Osteoblast (primary cell): ENCODE measurements at regions not wholly inside any gene's neighbourhood (a gene's known extent, or its start where the extent isn't known, plus 50 kb on each side); places are given as distances from the start of the nearest gene placed in this dataset.

ENCODE experiments used
- DNase-seq: peaks from one replicate; pipeline ENCODE4 v3.0.0; 2011; ENCODE audit warnings: low spot score, mixed read lengths; ENCODE audit not compliant: insufficient read length; ENCODE audit errors: missing footprints
- H2AFZ ChIP-seq: 2 replicates; pipeline ENCODE4 v1.6.0; 2011; ENCODE audit warnings: mild to moderate bottlenecking, low read length
- H3K27ac ChIP-seq: 2 replicates; pipeline ENCODE4 v1.5.1; 2011; ENCODE audit warnings: mild to moderate bottlenecking, low read depth, low read length, moderate library complexity
- H3K27me3 ChIP-seq: 2 replicates; pipeline ENCODE4 v1.6.0; 2012; ENCODE audit warnings: mild to moderate bottlenecking, control low read depth, inconsistent platforms, low read length, moderate library complexity; ENCODE audit not compliant: insufficient read depth
- H3K36me3 ChIP-seq: 2 replicates; pipeline ENCODE4 v1.5.1; 2011; ENCODE audit warnings: mild to moderate bottlenecking, low read length, control low read depth, moderate library complexity; ENCODE audit not compliant: insufficient read depth
- H3K4me1 ChIP-seq: 2 replicates; pipeline ENCODE4 v1.5.1; 2011; ENCODE audit warnings: mild to moderate bottlenecking, low read length, control low read depth, moderate library complexity; ENCODE audit not compliant: insufficient read depth
- H3K4me2 ChIP-seq: 2 replicates; pipeline ENCODE4 v1.6.0; 2011; ENCODE audit warnings: mild to moderate bottlenecking, low read length; ENCODE audit not compliant: insufficient read depth
- H3K4me3 ChIP-seq: fragments of 200-600 bp; sonication (generic); 3 replicates; pipeline ENCODE4 v1.5.1; 2012; ENCODE audit warnings: mild to moderate bottlenecking, low read length, inconsistent platforms; ENCODE audit not compliant: insufficient read depth
- H3K79me2 ChIP-seq: 2 replicates; pipeline ENCODE4 v1.6.0; 2012; ENCODE audit warnings: mild to moderate bottlenecking, low read length, control low read depth, inconsistent platforms; ENCODE audit not compliant: insufficient read depth
- H3K9me3 ChIP-seq: 2 replicates; pipeline ENCODE4 v1.5.1; 2011; ENCODE audit warnings: low read depth, low read length, control low read depth
- H4K20me1 ChIP-seq: 2 replicates; pipeline ENCODE4 v1.6.0; 2012; ENCODE audit warnings: mild to moderate bottlenecking, low read length, control low read depth; ENCODE audit not compliant: insufficient read depth
- TF ChIP-seq, protein P1 (sequence below): IDR thresholded peaks from 2 replicates; pipeline ENCODE4 v1.5.1; 2011; ENCODE audit warnings: mild to moderate bottlenecking, low read depth, low read length, moderate library complexity; ENCODE audit errors: extremely low read depth

DNA sequence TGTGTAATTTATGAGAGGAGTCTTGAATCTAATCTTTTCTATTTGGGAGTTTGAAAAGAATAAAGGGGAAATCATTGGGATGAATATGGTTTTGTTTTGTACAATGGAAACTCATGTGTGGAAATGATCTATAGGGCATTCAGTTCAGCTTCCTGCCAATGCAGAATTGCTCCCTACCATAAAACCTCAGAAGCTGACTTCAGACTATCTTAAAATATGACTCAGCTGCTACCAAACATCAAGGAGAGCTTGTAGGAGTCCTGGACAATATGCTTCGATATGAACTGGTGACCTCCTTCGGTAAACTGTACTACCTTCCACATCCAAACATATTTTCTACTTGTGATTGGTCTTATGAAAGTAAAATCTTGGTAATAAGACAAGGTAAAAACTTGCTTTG lies 160.6 kb downstream of the CAPZA3 start:
- DNase-seq = peak; percentile 13
- no peaks in the 10 kb centered on the region for H3K9me3 ChIP-seq
- no peaks in the 10 kb centered on the region for H4K20me1 ChIP-seq
- no peaks in the 10 kb centered on the region for H3K27me3 ChIP-seq
- no peak overlapping the region for H3K27ac ChIP-seq
- no peak overlapping the region for H3K4me3 ChIP-seq
- TF ChIP-seq, protein P1, sequence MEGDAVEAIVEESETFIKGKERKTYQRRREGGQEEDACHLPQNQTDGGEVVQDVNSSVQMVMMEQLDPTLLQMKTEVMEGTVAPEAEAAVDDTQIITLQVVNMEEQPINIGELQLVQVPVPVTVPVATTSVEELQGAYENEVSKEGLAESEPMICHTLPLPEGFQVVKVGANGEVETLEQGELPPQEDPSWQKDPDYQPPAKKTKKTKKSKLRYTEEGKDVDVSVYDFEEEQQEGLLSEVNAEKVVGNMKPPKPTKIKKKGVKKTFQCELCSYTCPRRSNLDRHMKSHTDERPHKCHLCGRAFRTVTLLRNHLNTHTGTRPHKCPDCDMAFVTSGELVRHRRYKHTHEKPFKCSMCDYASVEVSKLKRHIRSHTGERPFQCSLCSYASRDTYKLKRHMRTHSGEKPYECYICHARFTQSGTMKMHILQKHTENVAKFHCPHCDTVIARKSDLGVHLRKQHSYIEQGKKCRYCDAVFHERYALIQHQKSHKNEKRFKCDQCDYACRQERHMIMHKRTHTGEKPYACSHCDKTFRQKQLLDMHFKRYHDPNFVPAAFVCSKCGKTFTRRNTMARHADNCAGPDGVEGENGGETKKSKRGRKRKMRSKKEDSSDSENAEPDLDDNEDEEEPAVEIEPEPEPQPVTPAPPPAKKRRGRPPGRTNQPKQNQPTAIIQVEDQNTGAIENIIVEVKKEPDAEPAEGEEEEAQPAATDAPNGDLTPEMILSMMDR = no peak
- no peak overlapping the region for H3K4me2 ChIP-seq
- H3K79me2 ChIP-seq = no peaks in the 10 kb centered on the region
- H3K4me1 ChIP-seq = no peaks in the 10 kb centered on the region
- no peak overlapping the region for H2AFZ ChIP-seq
- H3K36me3 ChIP-seq = no peaks in the 10 kb centered on the region

DNA sequence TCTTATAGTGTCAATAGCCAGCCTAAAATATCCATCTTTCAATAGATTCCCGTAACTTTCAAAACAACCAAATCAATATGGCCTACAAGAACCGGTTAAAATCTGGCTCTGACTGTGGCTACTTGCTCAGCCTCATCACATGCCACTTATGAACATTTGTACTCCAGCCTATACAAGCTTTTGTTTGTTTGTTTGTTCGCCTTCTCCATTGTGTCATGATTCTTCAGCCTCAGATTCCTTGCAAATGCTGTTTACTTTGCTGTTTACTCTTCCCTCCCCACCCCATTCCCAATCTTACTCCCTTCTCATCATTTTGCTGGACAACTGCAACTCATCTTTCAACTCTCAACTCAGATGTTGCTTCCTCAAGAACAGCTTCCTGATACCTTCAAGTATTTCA lies 161.2 kb downstream of the CAPZA3 start:
- Histone ChIP-seq H3K79me2 (no peaks in the 10 kb centered on the region), H2AFZ (no peak overlapping the region), H3K27ac (no peak overlapping the region), H3K36me3 (no peaks in the 10 kb centered on the region), H3K4me2 (no peak overlapping the region), H3K27me3 (no peaks in the 10 kb centered on the region), H4K20me1 (no peaks in the 10 kb centered on the region), H3K4me1 (no peaks in the 10 kb centered on the region), H3K4me3 (no peak overlapping the region), H3K9me3 (no peaks in the 10 kb centered on the region)
- DNase-seq = no peak
- TF ChIP-seq, protein P1 = no peak

GRCh38 chr12:18899678-18900317 lies 161.9 kb downstream of the CAPZA3 start:
- DNase-seq = no peak
- Histone ChIP-seq H3K79me2 (no peaks in the 10 kb centered on the region), H2AFZ (no peak overlapping the region), H3K4me2 (no peak overlapping the region), H3K36me3 (no peaks in the 10 kb centered on the region), H3K4me1 (no peaks in the 10 kb centered on the region), H4K20me1 (no peaks in the 10 kb centered on the region), H3K9me3 (no peaks in the 10 kb centered on the region), H3K27me3 (no peaks in the 10 kb centered on the region), H3K4me3 (no peak overlapping the region), H3K27ac (no peak overlapping the region)
- TF ChIP-seq, protein P1 = no peak

DNA sequence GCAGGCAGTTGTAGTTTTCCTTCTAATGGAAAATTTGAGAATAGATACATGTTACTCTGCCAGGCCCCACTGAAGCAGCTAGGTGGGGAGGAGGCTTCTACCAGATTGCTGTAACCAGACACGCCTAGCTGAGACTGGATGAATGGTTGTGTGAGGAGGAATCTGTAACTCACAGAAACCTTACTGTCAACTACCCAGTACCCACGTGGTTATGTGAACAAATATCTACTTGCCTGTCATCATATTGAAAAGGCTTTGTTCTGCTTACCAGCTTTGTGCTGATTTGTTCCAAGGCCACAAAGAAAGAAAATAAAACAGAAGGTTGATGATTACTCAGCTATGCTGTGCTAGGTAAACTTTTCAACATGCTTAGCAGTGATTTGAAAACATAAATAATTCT lies 167.2 kb downstream of the CAPZA3 start:
- no peak for DNase-seq
- Histone ChIP-seq H3K79me2 (no peaks in the 10 kb centered on the region), H3K36me3 (no peaks in the 10 kb centered on the region), H3K27ac (no peak overlapping the region), H4K20me1 (no peaks in the 10 kb centered on the region), H2AFZ (no peak overlapping the region), H3K27me3 (no peaks in the 10 kb centered on the region), H3K4me2 (no peak overlapping the region), H3K9me3 (no peaks in the 10 kb centered on the region), H3K4me3 (no peak overlapping the region), H3K4me1 (no peaks in the 10 kb centered on the region)
- TF ChIP-seq, protein P1 = no peak
